Pancreas (tissue), 10 donors: ENCODE measurements at regions not wholly inside any gene's neighbourhood (a gene's known extent, or its start where the extent isn't known, plus 50 kb on each side); places are given as distances from the start of the nearest gene placed in this dataset.

Experiments
- ATAC-seq, 4 donors: fragments of 200-7000 bp; cut with Tn5 transposase; one replicate each; pipeline versions ENCODE4 v1.8.0 to v1.9.1; 2020; ENCODE audit warnings: mild to moderate bottlenecking in 4 of 4, moderate library complexity in 4 of 4
- DNase-seq, 6 donors: peaks; one replicate each; pipeline ENCODE4 v3.0.0-alpha.2; 2020
- FAIRE-seq: peaks from 2 replicates; lab custom pipeline; 2012; peaks lifted over from hg19 to GRCh38; lab: Jason Lieb, UNC
- H3K27ac ChIP-seq, 4 donors: fragments of 200-600 bp; sonication (generic); 1 replicate in 3 of 4; 2 replicates in 1 of 4; pipeline versions ENCODE4 v1.5.0 to v1.8.0; 2020
- H3K27me3 ChIP-seq, 4 donors: fragments of 200-600 bp; one replicate each; pipeline ENCODE4 v1.8.0; 2021
- H3K36me3 ChIP-seq, 3 donors: fragments of 200-600 bp; sonication (generic) in 1 of 3; one replicate each; pipeline versions ENCODE4 v1.5.0 to v1.8.0; 2020 to 2021
- H3K4me1 ChIP-seq, 3 donors: fragments of 200-600 bp; one replicate each; pipeline ENCODE4 v1.8.0; 2021
- H3K4me3 ChIP-seq, 4 donors: fragments of 200-600 bp; sonication (generic) in 2 of 4; one replicate each; pipeline versions ENCODE4 v1.5.0 to v1.8.0; 2020 to 2021
- H3K9me3 ChIP-seq, 4 donors: fragments of 200-600 bp; one replicate each; pipeline ENCODE4 v1.8.0; 2021
- WGBS, 2 donors: extraction: QIAGEN DNeasy Blood & Tissue Kit; methylation state at CpG; one replicate each; pipeline ENCODE4 v1.1.7; 2013; 5-methylcytosine and 5-hydroxymethylcytosine counted together
- intact Hi-C, 3 donors: fragments of 100-400 bp; cut with DNase I; formaldehyde crosslinking; loops; one replicate each; pipeline versions ENCODE4 v1.11.1 to v1.14.2; 2022
- TF ChIP-seq, protein P1 (sequence below), 4 donors: fragments of 200-600 bp; sonication (generic) in 3 of 4; IDR thresholded peaks; one replicate each; pipeline versions ENCODE4 v1.5.0 to v1.8.0; 2021; ENCODE audit warnings: antibody characterized with exemption in 4 of 4
- donor health status: healthy with polysubstance abuse.
- donor health status: DM: no; HTN: no; CAD: no; lungs with moderate emphysema.
- donor health status: DM: no; HTN: no; CAD: no.
- donor health status: control.
- donor health status: control.
- donor health status: Bipolar disorder and iron deficiency.
- donor health status: DM: yes; HTN: yes; CAD: no.
- donor health status: DM: no; HTN: no; CAD: no.
- donor health status: DM: no; HTN: no; CAD: no.
- donor health status: DM: yes; HTN: yes; CAD: no.

DNA sequence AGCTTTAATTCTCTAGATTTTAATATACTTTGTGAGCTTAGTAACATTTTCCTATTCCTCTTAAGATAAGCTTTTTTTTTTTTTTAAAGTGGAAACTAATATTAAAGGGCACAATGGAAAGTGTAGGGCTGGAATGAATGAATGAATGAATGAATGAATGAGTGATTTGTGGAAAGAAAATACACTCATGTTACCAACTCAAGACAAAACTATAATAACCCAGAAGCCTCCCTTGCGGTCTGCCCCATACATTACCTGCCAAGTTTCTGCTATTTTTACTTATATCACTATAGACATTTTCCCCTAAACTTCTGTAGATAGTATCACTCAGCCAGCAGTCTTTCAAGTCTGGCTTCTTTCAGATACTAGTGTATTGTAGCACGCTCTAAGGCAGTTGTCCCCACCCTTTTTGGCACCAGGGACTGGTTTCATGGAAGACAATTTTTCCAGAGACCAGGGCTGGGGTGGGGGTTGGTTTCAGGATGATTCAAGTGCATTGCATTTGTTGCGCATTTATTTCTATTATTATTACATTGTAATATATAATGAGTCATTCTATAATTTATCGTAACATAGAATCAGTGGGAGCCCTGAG lies 932.2 kb downstream of the TBC1D22A start:
- no peak overlapping the region for H3K4me3 ChIP-seq
- ATAC-seq (no peak), DNase-seq (no peak), FAIRE-seq (no peak)
- H3K36me3 ChIP-seq = no peaks in the 10 kb centered on the region
- H3K4me1 ChIP-seq = no peaks in the 10 kb centered on the region
- H3K9me3 ChIP-seq = no peaks in the 10 kb centered on the region
- H3K27me3 ChIP-seq = peaks cover 0 to 7% (median 0%) of the 10 kb centered on the region in 4 donors
- TF ChIP-seq, protein P1, sequence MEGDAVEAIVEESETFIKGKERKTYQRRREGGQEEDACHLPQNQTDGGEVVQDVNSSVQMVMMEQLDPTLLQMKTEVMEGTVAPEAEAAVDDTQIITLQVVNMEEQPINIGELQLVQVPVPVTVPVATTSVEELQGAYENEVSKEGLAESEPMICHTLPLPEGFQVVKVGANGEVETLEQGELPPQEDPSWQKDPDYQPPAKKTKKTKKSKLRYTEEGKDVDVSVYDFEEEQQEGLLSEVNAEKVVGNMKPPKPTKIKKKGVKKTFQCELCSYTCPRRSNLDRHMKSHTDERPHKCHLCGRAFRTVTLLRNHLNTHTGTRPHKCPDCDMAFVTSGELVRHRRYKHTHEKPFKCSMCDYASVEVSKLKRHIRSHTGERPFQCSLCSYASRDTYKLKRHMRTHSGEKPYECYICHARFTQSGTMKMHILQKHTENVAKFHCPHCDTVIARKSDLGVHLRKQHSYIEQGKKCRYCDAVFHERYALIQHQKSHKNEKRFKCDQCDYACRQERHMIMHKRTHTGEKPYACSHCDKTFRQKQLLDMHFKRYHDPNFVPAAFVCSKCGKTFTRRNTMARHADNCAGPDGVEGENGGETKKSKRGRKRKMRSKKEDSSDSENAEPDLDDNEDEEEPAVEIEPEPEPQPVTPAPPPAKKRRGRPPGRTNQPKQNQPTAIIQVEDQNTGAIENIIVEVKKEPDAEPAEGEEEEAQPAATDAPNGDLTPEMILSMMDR (IDR thresholded peaks at IDR 0.05) = no peak
- no peak overlapping the region for H3K27ac ChIP-seq
- intact Hi-C loops = no loop called here
- WGBS, 2 donors = 58 to 64% methylated on average over 4 of the region's 4 CpGs

- intact Hi-C loops = no loop called here
- TF ChIP-seq, protein P1 (IDR thresholded peaks at IDR 0.05) = no peak
- H3K27ac ChIP-seq = no peak overlapping the region
- peaks cover 0 to 7% (median 0%) of the 10 kb centered on the region in 4 donors for H3K27me3 ChIP-seq
- no peaks in the 10 kb centered on the region for H3K4me1 ChIP-seq
- H3K36me3 ChIP-seq = no peaks in the 10 kb centered on the region
- no peak for FAIRE-seq
- WGBS, 2 donors = 56 to 58% methylated on average over 6 of the region's 6 CpGs
- ATAC-seq = no peak
- no peaks in the 10 kb centered on the region for H3K9me3 ChIP-seq
- no peak for DNase-seq
- H3K4me3 ChIP-seq = no peak overlapping the region
These were observed 931.2 kb downstream of the TBC1D22A start for GRCh38 chr22:47693606-47694005.

- no peak for DNase-seq
- Histone ChIP-seq H3K27ac (no peak overlapping the region), H3K4me1 (no peaks in the 10 kb centered on the region), H3K9me3 (no peaks in the 10 kb centered on the region), H3K36me3 (no peaks in the 10 kb centered on the region), H3K27me3 (peaks cover 0 to 7% (median 0%) of the 10 kb centered on the region in 4 donors), H3K4me3 (no peak overlapping the region)
- intact Hi-C loops = no loop called here
- no peak for ATAC-seq
- WGBS, 2 donors = 59 to 71% methylated on average over 12 of the region's 12 CpGs
- no peak for FAIRE-seq
- TF ChIP-seq, protein P1 (IDR thresholded peaks at IDR 0.05) = no peak
These were observed 930.4 kb downstream of the TBC1D22A start for GRCh38 chr22:47692811-47693210.

DNA sequence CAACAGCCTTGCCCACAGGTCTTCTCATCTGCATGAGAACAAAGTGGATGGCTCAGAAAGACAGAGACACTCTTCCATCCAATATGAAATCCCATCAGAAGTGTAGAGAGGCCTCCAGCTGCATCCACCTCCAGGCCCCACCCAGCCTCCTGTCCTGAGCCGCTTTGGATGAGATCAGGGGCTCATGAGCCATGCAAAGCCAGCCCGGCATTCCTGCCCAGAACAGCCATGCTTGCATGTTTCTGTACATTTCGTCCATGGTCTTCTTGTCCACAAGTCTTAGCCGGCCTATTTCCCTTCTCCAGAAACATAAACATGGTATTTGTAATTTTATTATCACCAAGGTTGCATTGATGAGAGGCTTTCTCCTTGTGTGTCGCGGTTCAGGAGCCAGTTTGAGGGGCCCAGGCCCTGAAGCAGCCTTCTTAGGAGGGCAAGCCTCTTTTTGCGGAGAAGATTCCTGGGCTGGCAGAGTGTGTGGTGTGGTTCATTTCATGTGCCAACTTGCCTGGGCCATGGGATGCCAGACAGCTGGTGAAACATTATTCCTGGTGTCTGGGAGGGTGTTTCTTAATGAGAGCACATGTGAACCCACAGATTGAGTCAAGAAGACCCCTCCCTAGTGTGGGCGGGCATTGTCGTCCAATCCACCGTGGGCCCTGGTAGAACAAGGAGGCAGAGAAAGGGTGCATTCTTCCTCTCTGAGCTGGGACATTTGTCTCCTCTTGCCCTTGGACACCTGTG lies 928.9 kb downstream of the TBC1D22A start:
- ATAC-seq (no peak), DNase-seq (no peak), FAIRE-seq (no peak)
- Histone ChIP-seq H3K4me1 (no peaks in the 10 kb centered on the region), H3K27ac (no peak overlapping the region), H3K36me3 (no peaks in the 10 kb centered on the region), H3K27me3 (peaks cover 0 to 7% (median 0%) of the 10 kb centered on the region in 4 donors), H3K4me3 (no peak overlapping the region), H3K9me3 (no peaks in the 10 kb centered on the region)
- TF ChIP-seq, protein P1 (IDR thresholded peaks at IDR 0.05) = no peak
- intact Hi-C loops = no loop called here
- 74 to 83% methylated on average over 10 of the region's 10 CpGs for WGBS, 2 donors

- TF ChIP-seq, protein P1 (IDR thresholded peaks at IDR 0.05) = no peak
- no peak for FAIRE-seq
- ATAC-seq = no peak
- H3K27me3 ChIP-seq = peaks cover 0 to 7% (median 0%) of the 10 kb centered on the region in 4 donors
- no peak for DNase-seq
- no peaks in the 10 kb centered on the region for H3K4me1 ChIP-seq
- intact Hi-C loops = no loop called here
- no peak overlapping the region for H3K4me3 ChIP-seq
- no peak overlapping the region for H3K27ac ChIP-seq
- no peaks in the 10 kb centered on the region for H3K9me3 ChIP-seq
- 66 to 76% methylated on average over 4 of the region's 4 CpGs for WGBS, 2 donors
- H3K36me3 ChIP-seq = no peaks in the 10 kb centered on the region
These were observed 928.1 kb downstream of the TBC1D22A start for GRCh38 chr22:47690586-47690985.
